GM21825 (cell line): ENCODE measurements at regions not wholly inside any gene's neighbourhood (a gene's known extent, or its start where the extent isn't known, plus 50 kb on each side); places are given as distances from the start of the nearest gene placed in this dataset.
"Not testable (repeated sequence)": the region's sequence is repeated elsewhere in the genome, so short reads cannot be mapped to it uniquely, and the experiment has no call there.

ENCODE experiments used
- ATAC-seq: cut with Tn5 transposase; IDR thresholded peaks from one replicate; pipeline ENCODE4 v1.9.1; 2021; ENCODE audit warnings: mild to moderate bottlenecking, moderate library complexity; ENCODE audit not compliant: unreplicated experiment

- ATAC-seq: not testable (repeated sequence)
These were observed 296.0 kb upstream of the CCL2 start for GRCh38 chr17:33959098-33959497.

GRCh38 chr17:33962857-33963655 is 292.0 kb upstream of the CCL2 start:
- no peak for ATAC-seq

GRCh38 chr17:33964344-33964979 is 290.6 kb upstream of the CCL2 start:
- ATAC-seq: peak; percentile 57

- ATAC-seq: no peak
These were observed 288.6 kb upstream of the CCL2 start for GRCh38 chr17:33966410-33967059.

- no peak for ATAC-seq
These were observed 287.3 kb upstream of the CCL2 start for GRCh38 chr17:33967608-33968349.

GRCh38 chr17:33968350-33969044 is 286.6 kb upstream of the CCL2 start:
- peak; percentile 63 for ATAC-seq

- ATAC-seq: no peak
These were observed 284.8 kb upstream of the CCL2 start for GRCh38 chr17:33970279-33970678.

- no peak for ATAC-seq
These were observed 282.3 kb upstream of the CCL2 start for GRCh38 chr17:33972763-33973162.

GRCh38 chr17:33973491-33973890 is 281.6 kb upstream of the CCL2 start:
- ATAC-seq: no peak

- no peak for ATAC-seq
These were observed 280.8 kb upstream of the CCL2 start for GRCh38 chr17:33974276-33974675.

GRCh38 chr17:33976831-33977230 is 278.3 kb upstream of the CCL2 start:
- no peak for ATAC-seq

- ATAC-seq: no peak
These were observed 277.2 kb upstream of the CCL2 start for GRCh38 chr17:33977729-33978514.

GRCh38 chr17:33978889-33979288 is 276.2 kb upstream of the CCL2 start:
- ATAC-seq: no peak

GRCh38 chr17:33980193-33980592 is 274.9 kb upstream of the CCL2 start:
- no peak for ATAC-seq

- no peak for ATAC-seq
These were observed 273.1 kb upstream of the CCL2 start for GRCh38 chr17:33981711-33982601.

- no peak for ATAC-seq
These were observed 272.2 kb upstream of the CCL2 start for GRCh38 chr17:33982909-33983308.

- no peak for ATAC-seq
These were observed 271.1 kb upstream of the CCL2 start for GRCh38 chr17:33983824-33984574.

- ATAC-seq: no peak
These were observed 269.0 kb upstream of the CCL2 start for GRCh38 chr17:33986088-33986487.
